UCSD-AML1 (cell line): ENCODE measurements at regions not wholly inside any gene's neighbourhood (a gene's known extent, or its start where the extent isn't known, plus 50 kb on each side); places are given as distances from the start of the nearest gene placed in this dataset.
"Not testable (repeated sequence)": the region's sequence is repeated elsewhere in the genome, so short reads cannot be mapped to it uniquely, and the experiment has no call there.

Experiments used
- DNase-seq: peaks from one replicate; lab custom pipeline; 2025; ENCODE audit not compliant: unreplicated experiment; lab: John Stamatoyannopoulos, UW

GRCh38 chr19:30228835-30229524 is 143.2 kb upstream of the ZNF536 start:
- DNase-seq, result no peak

- no peak for DNase-seq
Observed at GRCh38 chr19:30229525-30230174, 142.5 kb upstream of the ZNF536 start.

- no peak for DNase-seq
Observed at GRCh38 chr19:30231408-30232318, 140.5 kb upstream of the ZNF536 start.

GRCh38 chr19:30233375-30233774 is 138.8 kb upstream of the ZNF536 start:
- DNase-seq, result no peak

GRCh38 chr19:30235946-30236345 is 136.2 kb upstream of the ZNF536 start:
- no peak for DNase-seq

GRCh38 chr19:30236587-30236986 is 135.6 kb upstream of the ZNF536 start:
- DNase-seq, result no peak

GRCh38 chr19:30237140-30237539 is 135.0 kb upstream of the ZNF536 start:
- DNase-seq, result no peak

- DNase-seq, result no peak
Observed at GRCh38 chr19:30240904-30241695, 131.1 kb upstream of the ZNF536 start.

GRCh38 chr19:30244533-30244932 is 127.7 kb upstream of the ZNF536 start:
- no peak for DNase-seq

GRCh38 chr19:30245401-30246039 is 126.7 kb upstream of the ZNF536 start:
- DNase-seq, result no peak

- DNase-seq, result no peak
Observed at GRCh38 chr19:30249911-30250310, 122.3 kb upstream of the ZNF536 start.

- DNase-seq, result no peak
Observed at GRCh38 chr19:30252214-30252613, 120.0 kb upstream of the ZNF536 start.

GRCh38 chr19:30253581-30253996 is 118.6 kb upstream of the ZNF536 start:
- DNase-seq, result no peak

GRCh38 chr19:30254158-30254557 is 118.0 kb upstream of the ZNF536 start:
- DNase-seq, result no peak

GRCh38 chr19:30254789-30255188 is 117.4 kb upstream of the ZNF536 start:
- no peak for DNase-seq

GRCh38 chr19:30255791-30256495 is 116.2 kb upstream of the ZNF536 start:
- no peak for DNase-seq

GRCh38 chr19:30256496-30256850 is 115.7 kb upstream of the ZNF536 start:
- no peak for DNase-seq

- DNase-seq, result no peak
Observed at GRCh38 chr19:30263830-30264381, 108.3 kb upstream of the ZNF536 start.

- DNase-seq, result not testable (repeated sequence)
Observed at GRCh38 chr19:30265918-30266317, 106.3 kb upstream of the ZNF536 start.

GRCh38 chr19:30266687-30267086 is 105.5 kb upstream of the ZNF536 start:
- DNase-seq, result no peak
